Coronary artery (tissue), 2 donors: ENCODE measurements at regions not wholly inside any gene's neighbourhood (a gene's known extent, or its start where the extent isn't known, plus 50 kb on each side); places are given as distances from the start of the nearest gene placed in this dataset.

Experiments
- DNase-seq: peaks from one replicate; pipeline ENCODE4 v3.0.0-alpha.2; 2017; ENCODE audit warnings: low spot score
- H3K27ac ChIP-seq, 2 donors: fragments of 200-600 bp; sonication (generic); one replicate each; pipeline ENCODE4 v1.5.1; 2016 to 2019
- H3K4me3 ChIP-seq: fragments of 200-600 bp; sonication (generic); 2 replicates; pipeline ENCODE4 v1.5.1; 2016; ENCODE audit warnings: mild to moderate bottlenecking, moderate library complexity
- TF ChIP-seq, protein P1 (sequence below): fragments of 200-600 bp; sonication (generic); IDR thresholded peaks from one replicate; pipeline ENCODE4 v1.5.1; 2019; ENCODE audit warnings: antibody characterized with exemption

DNA sequence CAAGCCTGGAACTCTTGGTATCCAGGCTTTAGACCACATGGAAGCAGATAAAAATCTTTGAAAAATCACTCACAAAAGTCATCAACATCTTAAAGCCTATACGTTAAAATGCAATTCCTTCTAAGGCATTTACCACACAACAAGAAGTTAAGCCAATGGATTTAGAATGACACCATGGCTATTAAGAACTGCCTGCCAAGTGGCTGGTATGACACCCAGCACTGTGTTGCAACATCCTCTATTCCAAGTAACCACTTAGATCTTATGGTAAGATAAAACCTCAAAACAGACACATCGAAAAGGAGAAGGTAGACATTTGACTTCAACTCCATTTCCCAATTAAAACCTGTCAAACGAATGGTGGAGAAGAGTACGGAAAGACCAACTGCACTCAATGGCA lies 344.2 kb upstream of the SLC30A5 start:
- TF ChIP-seq, protein P1, sequence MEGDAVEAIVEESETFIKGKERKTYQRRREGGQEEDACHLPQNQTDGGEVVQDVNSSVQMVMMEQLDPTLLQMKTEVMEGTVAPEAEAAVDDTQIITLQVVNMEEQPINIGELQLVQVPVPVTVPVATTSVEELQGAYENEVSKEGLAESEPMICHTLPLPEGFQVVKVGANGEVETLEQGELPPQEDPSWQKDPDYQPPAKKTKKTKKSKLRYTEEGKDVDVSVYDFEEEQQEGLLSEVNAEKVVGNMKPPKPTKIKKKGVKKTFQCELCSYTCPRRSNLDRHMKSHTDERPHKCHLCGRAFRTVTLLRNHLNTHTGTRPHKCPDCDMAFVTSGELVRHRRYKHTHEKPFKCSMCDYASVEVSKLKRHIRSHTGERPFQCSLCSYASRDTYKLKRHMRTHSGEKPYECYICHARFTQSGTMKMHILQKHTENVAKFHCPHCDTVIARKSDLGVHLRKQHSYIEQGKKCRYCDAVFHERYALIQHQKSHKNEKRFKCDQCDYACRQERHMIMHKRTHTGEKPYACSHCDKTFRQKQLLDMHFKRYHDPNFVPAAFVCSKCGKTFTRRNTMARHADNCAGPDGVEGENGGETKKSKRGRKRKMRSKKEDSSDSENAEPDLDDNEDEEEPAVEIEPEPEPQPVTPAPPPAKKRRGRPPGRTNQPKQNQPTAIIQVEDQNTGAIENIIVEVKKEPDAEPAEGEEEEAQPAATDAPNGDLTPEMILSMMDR = no peak
- no peak for DNase-seq
- H3K4me3 ChIP-seq = no peak overlapping the region
- H3K27ac ChIP-seq = no peak overlapping the region

GRCh38 chr5:68751661-68752060 lies 342.2 kb upstream of the SLC30A5 start:
- Histone ChIP-seq H3K4me3 (no peak overlapping the region), H3K27ac (no peak overlapping the region)
- DNase-seq = no peak
- TF ChIP-seq, protein P1 = no peak

DNA sequence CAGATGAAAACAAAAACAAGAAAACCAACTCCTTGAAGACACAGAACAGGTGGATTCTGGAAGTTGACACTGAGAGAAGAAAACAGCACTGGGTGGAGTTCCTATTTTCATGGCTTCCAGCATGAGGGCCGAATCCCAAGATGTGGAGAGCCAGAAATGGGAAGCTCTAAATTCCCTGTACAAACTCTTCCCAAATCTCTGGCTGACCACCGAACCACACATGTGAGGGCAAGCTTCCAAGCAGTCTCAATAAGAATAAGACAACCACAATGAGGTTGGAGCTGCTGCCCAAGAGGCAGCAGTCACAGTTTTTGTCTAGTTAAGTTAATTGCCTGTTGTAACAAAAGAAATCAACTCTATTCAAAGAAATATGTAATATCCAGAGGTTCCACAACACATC lies 339.3 kb upstream of the SLC30A5 start:
- TF ChIP-seq, protein P1 = no peak
- Histone ChIP-seq H3K27ac (no peak overlapping the region), H3K4me3 (no peak overlapping the region)
- DNase-seq = no peak

DNA sequence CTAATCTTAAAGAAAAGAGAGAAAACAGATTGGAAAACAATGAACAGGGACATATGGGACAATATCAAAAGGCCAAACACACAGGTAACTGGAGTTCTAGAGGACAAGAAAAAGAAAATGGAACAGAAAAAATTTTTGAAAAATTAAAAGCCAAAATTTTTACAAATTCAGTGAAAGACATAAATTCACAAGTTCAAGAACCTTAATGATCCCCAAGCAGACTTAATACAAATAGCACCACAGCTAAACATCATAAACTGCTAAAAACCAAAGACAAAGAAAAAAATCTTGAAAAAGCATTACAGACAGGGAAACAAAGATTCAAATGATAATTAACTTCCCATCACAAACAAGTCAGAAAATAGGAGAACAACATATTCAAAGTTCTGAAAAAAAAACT lies 338.5 kb upstream of the SLC30A5 start:
- TF ChIP-seq, protein P1 = no peak
- H3K27ac ChIP-seq = no peak overlapping the region
- DNase-seq = no peak
- no peak overlapping the region for H3K4me3 ChIP-seq

DNA sequence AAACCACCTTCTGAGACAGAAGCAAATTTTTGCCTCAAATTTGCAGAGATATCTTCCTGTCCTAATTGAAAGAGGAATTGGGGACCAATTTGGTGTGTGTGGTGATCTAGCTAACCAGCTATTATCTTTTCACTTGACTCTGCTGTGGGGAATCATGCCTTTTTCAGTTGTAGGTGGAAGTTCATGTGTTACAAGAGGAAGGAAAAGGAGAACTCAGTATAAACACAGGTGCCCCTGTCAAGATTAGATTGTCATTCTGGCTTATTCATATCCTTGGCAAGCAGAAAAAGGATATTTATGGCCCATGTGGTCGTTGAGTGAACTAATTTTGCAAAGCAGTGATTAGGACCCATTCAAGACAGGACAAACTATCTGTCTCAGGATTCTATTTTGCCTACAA lies 336.8 kb upstream of the SLC30A5 start:
- TF ChIP-seq, protein P1 = no peak
- H3K27ac ChIP-seq = no peak overlapping the region
- DNase-seq = no peak
- H3K4me3 ChIP-seq = no peak overlapping the region

DNA sequence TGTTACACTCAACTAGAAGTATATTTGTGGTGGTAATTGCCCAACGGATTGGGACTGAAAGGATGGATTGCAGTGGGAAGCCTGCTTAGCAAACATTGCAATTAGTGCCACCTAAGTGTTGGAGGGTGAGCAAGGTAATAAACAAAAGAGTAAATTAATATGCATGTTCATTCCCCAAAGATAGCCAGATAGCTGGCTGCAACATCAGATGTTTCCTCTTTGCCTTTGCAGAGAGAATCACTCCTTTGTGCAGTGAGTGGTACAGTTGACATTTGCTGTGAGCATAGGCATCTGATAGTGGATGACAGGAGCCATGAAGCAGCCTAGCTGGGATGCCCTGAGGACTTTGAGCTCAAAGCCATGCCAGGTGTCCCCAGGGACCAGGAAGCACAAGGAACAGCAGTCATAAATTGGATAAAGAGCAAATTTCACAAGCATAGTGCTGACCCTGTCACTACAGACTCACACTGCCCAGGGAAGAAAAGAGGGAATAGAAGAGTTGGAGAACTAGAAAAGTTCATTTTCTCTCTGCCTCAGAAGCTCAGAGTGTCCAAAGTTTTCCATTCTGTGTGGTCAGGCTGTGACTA lies 336.1 kb upstream of the SLC30A5 start:
- Histone ChIP-seq H3K4me3 (no peak overlapping the region), H3K27ac (no peak overlapping the region)
- DNase-seq = no peak
- TF ChIP-seq, protein P1 = no peak

DNA sequence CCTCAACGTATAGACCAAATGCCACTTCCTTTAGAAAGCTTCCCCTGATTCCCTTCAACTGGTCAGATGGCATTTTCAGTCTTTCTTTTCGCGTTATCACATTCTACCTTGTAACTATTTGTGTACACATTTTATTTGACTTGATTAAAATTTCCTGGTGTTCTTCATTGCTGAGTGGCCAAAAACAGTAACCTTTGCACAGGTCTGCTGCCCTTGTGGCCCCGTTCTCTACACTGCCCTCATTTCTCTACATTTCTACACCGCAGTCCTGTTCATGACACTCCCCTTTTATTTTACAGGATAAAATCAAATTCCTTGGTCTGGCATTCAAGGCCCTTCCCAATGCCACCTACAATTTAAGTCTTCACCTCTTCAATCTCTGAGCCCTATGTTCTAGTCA lies 334.2 kb upstream of the SLC30A5 start:
- H3K4me3 ChIP-seq = no peak overlapping the region
- TF ChIP-seq, protein P1 = no peak
- H3K27ac ChIP-seq = no peak overlapping the region
- no peak for DNase-seq
